ENCODE measurements at regions not wholly inside any gene's neighbourhood (a gene's known extent, or its start where the extent isn't known, plus 50 kb on each side); places are given as distances from the start of the nearest gene placed in this dataset.

DNA sequence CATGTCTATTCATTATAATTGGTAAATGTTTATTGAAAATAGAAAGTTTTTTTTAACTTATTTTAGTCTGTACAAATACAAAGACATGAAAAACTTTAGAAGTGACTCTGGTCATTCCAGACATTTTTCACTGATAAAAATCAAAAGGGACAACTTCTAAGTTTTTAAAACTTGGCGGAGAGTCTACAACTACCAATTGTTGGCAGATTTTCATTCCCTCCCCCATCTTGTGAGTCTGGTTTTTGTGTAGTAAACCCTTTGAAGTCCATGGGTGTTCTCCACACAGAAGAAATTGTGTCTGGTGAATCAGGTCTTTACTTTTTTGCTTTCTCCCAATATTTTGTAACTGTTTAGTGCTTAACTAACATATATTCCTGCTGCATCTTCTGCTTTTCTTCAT lies 336.5 kb downstream of the PDGFC start:
- TF ChIP-seq, protein P1, sequence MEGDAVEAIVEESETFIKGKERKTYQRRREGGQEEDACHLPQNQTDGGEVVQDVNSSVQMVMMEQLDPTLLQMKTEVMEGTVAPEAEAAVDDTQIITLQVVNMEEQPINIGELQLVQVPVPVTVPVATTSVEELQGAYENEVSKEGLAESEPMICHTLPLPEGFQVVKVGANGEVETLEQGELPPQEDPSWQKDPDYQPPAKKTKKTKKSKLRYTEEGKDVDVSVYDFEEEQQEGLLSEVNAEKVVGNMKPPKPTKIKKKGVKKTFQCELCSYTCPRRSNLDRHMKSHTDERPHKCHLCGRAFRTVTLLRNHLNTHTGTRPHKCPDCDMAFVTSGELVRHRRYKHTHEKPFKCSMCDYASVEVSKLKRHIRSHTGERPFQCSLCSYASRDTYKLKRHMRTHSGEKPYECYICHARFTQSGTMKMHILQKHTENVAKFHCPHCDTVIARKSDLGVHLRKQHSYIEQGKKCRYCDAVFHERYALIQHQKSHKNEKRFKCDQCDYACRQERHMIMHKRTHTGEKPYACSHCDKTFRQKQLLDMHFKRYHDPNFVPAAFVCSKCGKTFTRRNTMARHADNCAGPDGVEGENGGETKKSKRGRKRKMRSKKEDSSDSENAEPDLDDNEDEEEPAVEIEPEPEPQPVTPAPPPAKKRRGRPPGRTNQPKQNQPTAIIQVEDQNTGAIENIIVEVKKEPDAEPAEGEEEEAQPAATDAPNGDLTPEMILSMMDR (IDR thresholded peaks at IDR 0.05; ENCODE audit: insufficient read depth, low read length, missing control alignments): no peak
- no peak for DNase-seq (ENCODE audit: low read depth, low spot score)

DNA sequence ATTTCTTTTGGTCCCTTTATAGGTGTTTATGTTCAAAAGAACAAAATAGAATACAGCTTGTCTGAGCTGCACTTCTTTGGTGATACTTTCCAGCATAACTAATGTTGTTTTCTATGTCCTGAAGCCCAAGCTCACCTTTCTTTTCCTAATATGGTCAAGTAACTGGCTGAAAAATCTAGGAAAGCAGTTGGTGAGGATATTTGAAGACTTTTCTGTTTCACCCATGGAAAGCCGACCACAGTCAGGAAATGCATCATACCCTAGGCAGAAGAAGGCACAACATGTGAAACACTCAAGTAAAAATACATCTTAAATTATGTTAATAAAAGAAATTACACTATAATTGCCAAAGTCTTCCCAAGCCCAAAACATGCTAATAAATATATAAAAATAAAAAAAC lies 337.0 kb downstream of the PDGFC start:
- ChIA-PET CTCF (no interaction called here), POLR2A (no interaction called here)
- DNase-seq (ENCODE audit: low read depth, low spot score): no peak
- TF ChIP-seq, protein P1 (IDR thresholded peaks at IDR 0.05; ENCODE audit: insufficient read depth, low read length, missing control alignments): no peak
- no peak overlapping the region for H3K4me3 ChIP-seq (ENCODE audit: low read depth, low read length)

More for the DNA sequence above, 336.5 kb downstream of the PDGFC start:
- POLR2A ChIA-PET: no interaction called here
- CTCF ChIA-PET: no interaction called here
- no peak overlapping the region for H3K4me3 ChIP-seq (ENCODE audit: low read depth, low read length)

DNA sequence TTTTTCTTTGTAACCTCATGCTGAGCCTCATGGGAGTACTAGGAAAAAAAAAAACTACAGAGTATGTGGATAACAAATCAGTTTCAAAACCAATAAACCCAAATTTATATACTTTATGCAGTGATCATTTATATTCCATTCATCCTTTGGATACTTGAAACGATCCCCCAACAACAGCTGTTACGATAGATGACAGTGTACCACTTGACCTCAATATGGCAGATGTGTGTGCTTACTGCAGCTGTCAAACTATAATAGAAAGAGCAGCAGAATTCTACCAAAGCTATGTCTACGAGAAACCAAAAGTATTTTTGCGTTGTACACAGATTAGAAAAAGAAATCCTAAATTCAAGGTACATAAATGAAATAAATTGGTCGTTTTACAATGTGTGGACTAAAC lies 337.8 kb downstream of the PDGFC start:
- no peak overlapping the region for H3K4me3 ChIP-seq (ENCODE audit: low read depth, low read length)
- no peak for DNase-seq (ENCODE audit: low read depth, low spot score)
- ChIA-PET CTCF (no interaction called here), POLR2A (no interaction called here)
- TF ChIP-seq, protein P1 (IDR thresholded peaks at IDR 0.05; ENCODE audit: insufficient read depth, low read length, missing control alignments): no peak

DNA sequence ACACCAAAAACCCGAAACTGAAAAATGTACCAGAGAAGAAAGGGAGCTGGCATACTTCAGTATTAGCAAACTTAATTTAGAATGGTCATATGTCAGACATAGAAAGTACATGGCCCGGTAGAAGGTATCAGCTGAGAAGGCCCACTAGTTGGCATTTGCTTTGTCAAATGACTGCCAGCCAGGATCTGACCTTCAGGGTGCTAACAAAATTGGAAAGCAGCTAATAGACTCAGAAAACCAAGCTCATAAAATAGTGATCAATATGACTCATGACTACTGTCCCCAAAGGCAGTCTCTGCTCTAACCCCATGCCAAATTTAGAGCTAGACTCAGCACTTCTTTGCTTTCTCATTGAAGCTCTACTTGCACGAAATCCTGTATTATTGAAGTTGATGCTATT lies 342.7 kb downstream of the PDGFC start:
- POLR2A ChIA-PET: no interaction called here
- TF ChIP-seq, protein P1 (IDR thresholded peaks at IDR 0.05; ENCODE audit: insufficient read depth, low read length, missing control alignments): no peak
- no peak overlapping the region for H3K4me3 ChIP-seq (ENCODE audit: low read depth, low read length)
- CTCF ChIA-PET: no interaction called here
- no peak for DNase-seq (ENCODE audit: low read depth, low spot score)

DNA sequence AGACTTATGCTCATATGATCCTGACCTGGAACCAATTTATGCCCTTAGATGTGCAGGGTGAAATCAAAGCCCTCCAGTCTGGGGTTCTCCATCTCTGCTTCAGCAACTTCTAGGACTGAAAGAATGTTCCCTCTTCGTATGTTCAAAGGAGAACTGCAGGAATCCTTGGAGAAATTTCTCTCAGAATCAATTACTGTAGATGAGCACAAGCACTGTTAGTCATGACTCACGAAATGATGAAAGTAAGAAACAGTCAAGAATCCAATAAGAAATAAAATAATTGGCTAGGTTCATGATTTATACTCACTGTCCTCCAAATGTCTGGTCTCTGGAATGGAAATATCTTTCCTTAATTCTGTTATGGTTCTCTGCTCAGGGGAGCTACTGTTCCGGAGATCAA lies 348.2 kb downstream of the PDGFC start:
- no peak overlapping the region for H3K4me3 ChIP-seq (ENCODE audit: low read depth, low read length)
- POLR2A ChIA-PET: no interaction called here
- TF ChIP-seq, protein P1 (IDR thresholded peaks at IDR 0.05; ENCODE audit: insufficient read depth, low read length, missing control alignments): no peak
- no peak for DNase-seq (ENCODE audit: low read depth, low spot score)
- CTCF ChIA-PET: interaction anchor here (1.2 kb wide), 1 partner anchor 148 kb away, joined by 4 read pairs; no protein-coding TSS in a partner anchor

DNA sequence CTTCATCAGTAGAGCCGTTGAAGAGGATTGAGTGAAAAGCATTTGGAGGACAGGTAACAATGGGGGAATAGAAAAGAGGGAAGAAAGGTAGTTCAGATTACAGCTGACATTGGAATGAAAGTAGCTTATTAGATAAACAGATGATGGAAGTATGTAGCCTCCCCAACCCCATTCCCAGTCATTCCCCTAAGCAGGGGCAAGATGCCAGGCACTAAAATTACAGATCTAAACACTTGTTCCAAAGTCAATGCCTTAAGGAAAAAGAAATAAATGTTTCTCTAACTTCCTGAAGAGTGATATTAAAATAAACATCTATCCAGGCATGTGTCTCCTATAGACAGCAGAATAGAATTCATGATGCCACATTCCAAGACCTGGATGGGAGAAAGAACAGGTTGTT lies 350.8 kb downstream of the PDGFC start:
- no peak overlapping the region for H3K4me3 ChIP-seq (ENCODE audit: low read depth, low read length)
- no peak for DNase-seq (ENCODE audit: low read depth, low spot score)
- POLR2A ChIA-PET: no interaction called here
- CTCF ChIA-PET: no interaction called here
- TF ChIP-seq, protein P1 (IDR thresholded peaks at IDR 0.05; ENCODE audit: insufficient read depth, low read length, missing control alignments): no peak

Data from AG04449 (cell line).